Skeletal muscle satellite cell (primary cell): ENCODE measurements at regions not wholly inside any gene's neighbourhood (a gene's known extent, or its start where the extent isn't known, plus 50 kb on each side); places are given as distances from the start of the nearest gene placed in this dataset.
"Not testable (repeated sequence)": the region's sequence is repeated elsewhere in the genome, so short reads cannot be mapped to it uniquely, and the experiment has no call there.

Experiments used
- H3K27me3 ChIP-seq: 2 replicates; pipeline ENCODE4 v1.7.0; 2013; ENCODE audit warnings: low read length; ENCODE audit not compliant: control insufficient read depth, insufficient read depth
- H3K36me3 ChIP-seq: 2 replicates; pipeline ENCODE4 v1.7.0; 2013; ENCODE audit warnings: mild to moderate bottlenecking, control low read depth, low read length; ENCODE audit not compliant: insufficient read depth
- H3K4me1 ChIP-seq: 2 replicates; pipeline ENCODE4 v1.7.0; 2013; ENCODE audit warnings: low read length; ENCODE audit not compliant: control insufficient read depth, insufficient read depth
- H3K4me2 ChIP-seq: 2 replicates; pipeline ENCODE4 v1.7.0; 2013; ENCODE audit warnings: mild to moderate bottlenecking, low read length
- H3K4me3 ChIP-seq: 2 replicates; pipeline ENCODE4 v1.7.0; 2013; ENCODE audit warnings: low read length
- H3K9ac ChIP-seq: 2 replicates; pipeline ENCODE4 v1.7.0; 2013; ENCODE audit warnings: mild to moderate bottlenecking, low read depth, low read length, moderate library complexity
- H3K9me3 ChIP-seq: replicated peaks from 2 replicates; pipeline ENCODE4 v1.7.0; 2013; ENCODE audit warnings: mild to moderate bottlenecking, control low read depth, low read length

- no peak overlapping the region for H3K9ac ChIP-seq
- no peaks in the 10 kb centered on the region for H3K27me3 ChIP-seq
- peaks cover 11% of the 10 kb centered on the region for H3K9me3 ChIP-seq
- H3K4me3 ChIP-seq: no peak overlapping the region
- H3K4me1 ChIP-seq: no peaks in the 10 kb centered on the region
- no peaks in the 10 kb centered on the region for H3K36me3 ChIP-seq
- H3K4me2 ChIP-seq: no peak overlapping the region
Measured at GRCh38 chr10:34058845-34059614, 724.6 kb upstream of the NRP1 start.

GRCh38 chr10:34055410-34055985 lies 721.0 kb upstream of the NRP1 start:
- H3K36me3 ChIP-seq, H3K9ac ChIP-seq: not testable (repeated sequence)

GRCh38 chr10:34049887-34050286 lies 715.4 kb upstream of the NRP1 start:
- Histone ChIP-seq H3K27me3 (peaks cover 37% of the 10 kb centered on the region), H3K4me2 (no peak overlapping the region), H3K4me1 (no peaks in the 10 kb centered on the region), H3K9me3 (no peaks in the 10 kb centered on the region), H3K36me3 (no peaks in the 10 kb centered on the region), H3K9ac (no peak overlapping the region), H3K4me3 (no peak overlapping the region)

More at GRCh38 chr10:34055410-34055985, 721.0 kb upstream of the NRP1 start:
- H3K4me2 ChIP-seq, H3K4me3 ChIP-seq, H3K9me3 ChIP-seq, H3K27me3 ChIP-seq, H3K4me1 ChIP-seq: not testable (repeated sequence)

DNA sequence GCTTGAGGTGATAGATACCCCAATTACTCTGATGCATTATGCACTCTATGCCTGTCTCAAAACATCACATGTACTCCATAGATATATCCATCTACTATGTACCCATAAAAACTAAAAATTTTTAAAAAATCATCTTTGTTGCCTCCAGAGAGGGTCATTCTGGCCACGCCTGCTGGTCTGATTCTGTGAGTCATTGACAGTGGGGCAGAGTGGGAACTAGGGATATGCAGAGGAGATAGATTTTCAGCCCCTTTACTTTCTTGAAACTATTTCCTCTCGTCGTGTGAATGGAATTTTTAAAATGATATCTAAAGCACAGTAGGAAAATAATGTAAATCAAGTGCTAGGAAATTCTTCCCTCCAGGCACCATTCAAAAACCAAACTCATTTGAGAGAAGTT lies 715.0 kb upstream of the NRP1 start:
- Histone ChIP-seq H3K36me3 (no peaks in the 10 kb centered on the region), H3K4me3 (no peak overlapping the region), H3K9me3 (no peaks in the 10 kb centered on the region), H3K9ac (no peak overlapping the region), H3K27me3 (peaks cover 40% of the 10 kb centered on the region), H3K4me2 (no peak overlapping the region), H3K4me1 (no peaks in the 10 kb centered on the region)

DNA sequence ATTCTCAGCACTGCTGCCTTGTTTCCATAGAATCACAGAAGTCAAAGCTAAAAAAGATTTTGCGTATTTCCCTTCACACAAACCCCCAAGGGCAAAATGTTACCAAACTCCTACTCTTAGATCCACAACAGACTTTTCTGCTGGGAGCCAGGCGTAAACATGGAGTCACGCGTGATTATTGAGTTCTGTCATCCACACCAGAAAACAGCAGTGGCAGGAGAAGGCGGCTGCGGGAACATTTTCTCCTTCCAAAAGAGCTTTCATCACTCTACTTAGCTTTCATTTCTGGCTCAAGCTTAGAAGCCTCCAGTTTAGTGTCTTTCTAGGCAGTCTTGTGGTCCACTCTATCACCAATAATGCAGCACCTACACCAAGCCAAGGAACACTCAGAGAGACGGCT lies 712.9 kb upstream of the NRP1 start:
- Histone ChIP-seq H3K9me3 (no peaks in the 10 kb centered on the region), H3K4me1 (no peaks in the 10 kb centered on the region), H3K27me3 (peaks cover 40% of the 10 kb centered on the region), H3K9ac (no peak overlapping the region), H3K4me2 (no peak overlapping the region), H3K4me3 (no peak overlapping the region), H3K36me3 (no peaks in the 10 kb centered on the region)

GRCh38 chr10:34046506-34047034 lies 712.1 kb upstream of the NRP1 start:
- H3K4me2 ChIP-seq: no peak overlapping the region
- no peak overlapping the region for H3K4me3 ChIP-seq
- H3K36me3 ChIP-seq: no peaks in the 10 kb centered on the region
- H3K9me3 ChIP-seq: no peaks in the 10 kb centered on the region
- H3K27me3 ChIP-seq: peaks cover 38% of the 10 kb centered on the region
- H3K9ac ChIP-seq: no peak overlapping the region
- H3K4me1 ChIP-seq: no peaks in the 10 kb centered on the region

DNA sequence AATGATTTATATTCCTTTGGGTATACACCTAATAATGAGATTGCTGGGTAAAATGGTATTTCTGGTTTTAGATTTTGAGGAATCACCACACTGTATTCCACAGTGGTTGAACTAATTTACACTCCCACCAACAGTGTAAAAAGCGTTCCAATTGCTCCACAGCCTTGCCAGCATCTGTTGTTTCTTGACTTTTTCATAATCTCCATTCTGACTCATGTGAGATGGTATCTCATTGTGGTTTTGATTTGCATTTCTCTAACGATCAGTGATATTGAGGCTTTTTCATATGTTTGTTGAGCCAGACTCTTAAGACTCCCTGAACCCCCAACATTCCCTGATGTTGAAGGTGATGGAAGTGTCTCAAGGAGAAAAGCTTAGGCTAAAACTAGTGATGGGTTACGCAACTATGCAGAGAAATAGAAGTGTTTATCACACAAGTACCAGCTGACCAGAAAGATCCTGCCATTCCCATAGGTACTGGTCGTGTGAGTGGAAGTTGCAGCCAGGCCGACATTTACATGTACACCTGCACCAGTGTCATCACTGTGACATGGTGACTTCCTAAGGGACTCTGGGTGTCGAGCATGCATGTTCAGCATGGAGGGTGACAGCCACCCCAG lies 711.2 kb upstream of the NRP1 start:
- H3K4me1 ChIP-seq: no peaks in the 10 kb centered on the region
- no peak overlapping the region for H3K9ac ChIP-seq
- H3K9me3 ChIP-seq: no peaks in the 10 kb centered on the region
- no peaks in the 10 kb centered on the region for H3K36me3 ChIP-seq
- no peak overlapping the region for H3K4me2 ChIP-seq
- peaks cover 36% of the 10 kb centered on the region for H3K27me3 ChIP-seq
- H3K4me3 ChIP-seq: no peak overlapping the region

DNA sequence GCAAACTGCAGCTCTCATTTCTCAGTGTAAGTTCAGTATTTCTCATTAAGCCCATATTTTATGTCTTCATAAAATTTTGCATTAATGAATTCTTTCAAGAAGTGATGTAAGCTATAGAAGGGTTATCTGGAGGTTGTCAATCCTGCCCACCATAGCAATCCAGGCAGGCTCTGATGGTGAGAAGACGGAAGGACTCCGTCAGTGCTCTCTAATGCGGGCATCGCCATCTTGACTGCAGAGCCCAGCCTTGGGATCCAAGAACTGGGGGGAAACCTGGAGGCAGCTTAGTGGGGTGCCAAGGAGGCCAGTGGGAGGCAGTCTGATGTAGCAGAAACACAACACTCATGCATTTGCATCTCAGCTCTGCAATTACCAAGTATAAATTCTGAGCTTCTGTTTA lies 707.4 kb upstream of the NRP1 start:
- Histone ChIP-seq H3K9me3 (no peaks in the 10 kb centered on the region), H3K9ac (no peak overlapping the region), H3K4me3 (no peak overlapping the region), H3K36me3 (no peaks in the 10 kb centered on the region), H3K4me1 (no peaks in the 10 kb centered on the region), H3K4me2 (no peak overlapping the region), H3K27me3 (peaks cover 13% of the 10 kb centered on the region)

GRCh38 chr10:34037499-34037898 lies 703.0 kb upstream of the NRP1 start:
- no peaks in the 10 kb centered on the region for H3K36me3 ChIP-seq
- no peaks in the 10 kb centered on the region for H3K4me1 ChIP-seq
- no peaks in the 10 kb centered on the region for H3K27me3 ChIP-seq
- no peak overlapping the region for H3K4me2 ChIP-seq
- H3K9me3 ChIP-seq: no peaks in the 10 kb centered on the region
- H3K4me3 ChIP-seq: no peak overlapping the region
- H3K9ac ChIP-seq: no peak overlapping the region

- H3K9me3 ChIP-seq, H3K4me3 ChIP-seq, H3K9ac ChIP-seq, H3K4me1 ChIP-seq, H3K4me2 ChIP-seq, H3K36me3 ChIP-seq, H3K27me3 ChIP-seq: not testable (repeated sequence)
Measured at GRCh38 chr10:34035241-34035790, 700.8 kb upstream of the NRP1 start.

GRCh38 chr10:34033078-34033477 lies 698.6 kb upstream of the NRP1 start:
- Histone ChIP-seq H3K9ac (no peak overlapping the region), H3K4me1 (no peaks in the 10 kb centered on the region), H3K4me2 (no peak overlapping the region), H3K9me3 (no peaks in the 10 kb centered on the region), H3K4me3 (no peak overlapping the region), H3K36me3 (no peaks in the 10 kb centered on the region), H3K27me3 (no peaks in the 10 kb centered on the region)
